Dendritic cell treated with granulocyte-macrophage colony-stimulating factor and Interleukin-4, amounts not matched to agents 40 ng/mL and 50 ng/mL, for 4 days (primary cell): ENCODE measurements at regions not wholly inside any gene's neighbourhood (a gene's known extent, or its start where the extent isn't known, plus 50 kb on each side); places are given as distances from the start of the nearest gene placed in this dataset.

Experiments
- H3K27ac Mint-ChIP-seq: one replicate; pipeline ENCODE4 v1.8.0; 2022; ENCODE audit warnings: mild to moderate bottlenecking, mixed read lengths
- H3K27me3 Mint-ChIP-seq: one replicate; pipeline ENCODE4 v1.8.0; 2022; ENCODE audit warnings: mild to moderate bottlenecking, mixed read lengths
- H3K36me3 Mint-ChIP-seq: one replicate; pipeline ENCODE4 v1.8.0; 2022; ENCODE audit warnings: low read depth, mixed read lengths
- H3K4me1 Mint-ChIP-seq: one replicate; pipeline ENCODE4 v1.8.0; 2022; ENCODE audit warnings: low read depth, mixed read lengths
- H3K4me3 Mint-ChIP-seq: one replicate; pipeline ENCODE4 v1.8.0; 2022; ENCODE audit warnings: mild to moderate bottlenecking, moderate library complexity, mixed read lengths
- H3K9me3 Mint-ChIP-seq: one replicate; pipeline ENCODE4 v1.8.0; 2022; ENCODE audit warnings: mixed read lengths
- intact Hi-C: fragments of 100-400 bp; cut with micrococcal nuclease; formaldehyde crosslinking; loops from one replicate; pipeline ENCODE4 v1.15.0; 2022

DNA sequence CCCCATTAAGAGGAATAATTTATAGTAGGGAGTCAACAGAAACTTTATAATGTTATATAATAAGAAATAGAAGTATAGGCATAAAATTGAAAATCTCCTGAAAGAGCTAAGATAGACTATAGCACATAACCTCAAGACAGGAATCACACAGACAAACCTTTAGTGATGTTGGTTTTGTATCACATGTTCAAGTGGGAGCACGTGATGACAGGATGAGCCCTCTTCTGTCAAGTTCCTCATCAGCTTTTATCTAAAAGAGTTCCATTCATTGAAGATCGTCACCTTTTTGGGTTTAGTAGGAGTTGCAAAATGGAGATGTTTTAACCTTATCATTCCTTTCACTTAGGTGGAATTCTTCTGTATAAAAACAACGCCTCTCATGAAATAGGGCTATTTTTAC is 127.0 kb downstream of the MCHR2 start:
- H3K4me3 Mint-ChIP-seq, result no peak overlapping the region
- no peaks in the 10 kb centered on the region for H3K9me3 Mint-ChIP-seq
- H3K36me3 Mint-ChIP-seq, result no peaks in the 10 kb centered on the region
- H3K27ac Mint-ChIP-seq, result no peak overlapping the region
- peaks cover 22% of the 10 kb centered on the region for H3K27me3 Mint-ChIP-seq
- intact Hi-C loops, result loop anchor here (5.0 kb wide), 3 partner anchors 235 to 795 kb away; no protein-coding TSS in a partner anchor
- H3K4me1 Mint-ChIP-seq, result no peaks in the 10 kb centered on the region

DNA sequence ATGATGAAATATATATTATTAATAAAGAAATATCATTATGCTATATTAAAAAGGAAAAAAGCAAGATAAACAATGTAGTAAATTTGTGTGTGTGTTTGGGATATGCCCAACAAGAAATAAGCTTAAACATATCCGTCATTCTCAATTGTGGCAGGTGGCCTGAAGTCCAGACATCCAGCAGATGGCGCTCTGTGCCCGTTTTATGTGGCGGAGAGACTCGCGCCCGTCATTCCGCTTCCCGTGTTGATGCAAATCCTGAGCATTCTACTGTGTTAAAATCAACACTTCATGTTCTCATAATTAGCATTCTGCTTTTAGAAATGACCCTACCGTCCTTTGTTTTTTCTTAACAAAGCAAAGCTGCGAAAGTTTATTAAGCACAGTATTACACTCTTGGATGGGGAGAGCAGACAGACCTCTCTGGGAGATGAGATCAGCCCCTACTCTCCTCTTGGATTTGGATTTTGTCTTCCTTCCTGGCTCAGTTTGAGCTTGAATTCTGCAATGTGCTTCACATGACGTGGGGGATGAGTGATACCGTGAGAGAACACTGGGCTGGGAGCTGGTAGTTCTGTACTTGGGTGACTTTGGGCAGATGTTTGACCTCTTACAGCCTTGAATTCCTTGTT is 125.8 kb downstream of the MCHR2 start:
- H3K4me1 Mint-ChIP-seq, result no peaks in the 10 kb centered on the region
- H3K27me3 Mint-ChIP-seq, result peaks cover 22% of the 10 kb centered on the region
- no peak overlapping the region for H3K4me3 Mint-ChIP-seq
- intact Hi-C loops, result loop anchor here (5.0 kb wide), 3 partner anchors 234 to 794 kb away; no protein-coding TSS in a partner anchor
- no peaks in the 10 kb centered on the region for H3K9me3 Mint-ChIP-seq
- no peaks in the 10 kb centered on the region for H3K36me3 Mint-ChIP-seq
- H3K27ac Mint-ChIP-seq, result no peak overlapping the region
